Mammary epithelial cell (primary cell): ENCODE measurements at regions not wholly inside any gene's neighbourhood (a gene's known extent, or its start where the extent isn't known, plus 50 kb on each side); places are given as distances from the start of the nearest gene placed in this dataset.

Experiments
- CTCF ChIP-seq, 2 donors: IDR thresholded peaks in 1 of 2; conservative IDR thresholded peaks in 1 of 2; 2 replicates each; pipeline ENCODE4 v1.5.1; 2011 to 2012; ENCODE audit warnings: inconsistent platforms in 2 of 2, low read length in 2 of 2, mild to moderate bottlenecking in 2 of 2, control low read depth in 1 of 2, low read depth in 1 of 2; ENCODE audit not compliant: insufficient read depth in 1 of 2; ENCODE audit errors: extremely low read depth in 1 of 2
- EZH2 ChIP-seq: IDR thresholded peaks from 2 replicates; pipeline ENCODE4 v1.6.1; 2012; ENCODE audit warnings: low read length, inconsistent platforms, borderline replicate concordance

DNA sequence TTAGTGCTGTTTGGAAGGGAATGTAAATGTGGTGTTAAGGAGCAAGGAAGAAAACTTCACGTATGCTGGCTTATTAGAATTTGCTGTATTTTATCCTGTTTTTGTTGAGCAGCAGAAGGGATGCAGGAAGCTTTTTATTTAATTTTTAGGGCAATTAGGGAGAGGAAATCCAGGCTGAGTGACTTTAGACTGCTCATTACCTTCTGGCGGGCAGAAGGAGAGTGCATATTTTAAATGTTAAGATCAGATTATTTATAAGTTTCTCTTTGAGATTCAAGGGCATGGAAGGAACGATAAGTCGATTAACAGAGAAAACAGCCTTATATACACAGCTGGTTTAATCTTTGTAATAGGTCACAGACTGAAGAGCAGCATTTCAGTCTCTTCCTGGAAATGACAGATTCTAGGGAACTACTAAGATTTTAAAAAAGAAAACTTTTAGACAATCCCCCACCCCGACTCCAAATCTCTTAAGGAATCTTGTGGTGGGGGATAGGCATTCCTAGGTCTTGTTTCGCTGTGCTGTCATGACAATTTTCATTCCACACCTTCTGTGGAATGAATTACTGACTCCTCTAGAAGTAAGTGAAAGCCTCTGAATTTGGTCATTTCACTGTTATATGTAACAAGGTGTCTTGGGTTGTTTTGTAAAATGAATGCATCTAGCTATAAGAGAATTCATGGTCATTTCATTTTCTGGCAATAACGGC, 402.5 kb downstream of the RAPGEF2 start:
- TF ChIP-seq CTCF (conservative IDR thresholded peaks at IDR 0.05 in 1 of 2, IDR thresholded peaks at IDR 0.05 in 1 of 2; ENCODE audit: extremely low read depth in 1 of 2, insufficient read depth in 1 of 2, low read depth in 1 of 2, low read length in 2 of 2) (no peak), EZH2 (no peak)
